ENCODE measurements at regions not wholly inside any gene's neighbourhood (a gene's known extent, or its start where the extent isn't known, plus 50 kb on each side); places are given as distances from the start of the nearest gene placed in this dataset.
"Not testable (repeated sequence)": the region's sequence is repeated elsewhere in the genome, so short reads cannot be mapped to it uniquely, and the experiment has no call there.

DNA sequence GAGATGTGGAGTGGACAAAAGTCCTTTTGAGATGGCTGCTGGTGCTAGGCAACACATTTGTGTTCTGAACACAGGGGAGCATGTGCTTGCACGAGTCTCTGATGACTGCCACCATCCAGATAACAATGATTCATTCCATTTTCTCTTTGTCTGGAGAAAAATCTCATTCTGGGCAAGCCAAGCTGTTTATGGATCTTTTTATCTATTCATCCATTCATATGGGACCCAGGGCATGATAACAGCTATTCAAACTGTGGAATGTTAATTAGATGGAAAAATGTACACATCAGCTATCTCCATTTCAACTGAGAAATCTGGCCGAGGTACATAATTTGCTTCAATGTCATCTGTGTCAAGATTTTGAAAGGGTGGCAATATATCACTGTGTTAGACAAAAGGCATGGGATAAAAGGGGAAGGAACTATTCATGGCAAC lies 117.5 kb upstream of the ZBED5 start:
- no peak for DNase-seq (ENCODE audit: low read depth in 3 of 3, low spot score in 2 of 3)

DNA sequence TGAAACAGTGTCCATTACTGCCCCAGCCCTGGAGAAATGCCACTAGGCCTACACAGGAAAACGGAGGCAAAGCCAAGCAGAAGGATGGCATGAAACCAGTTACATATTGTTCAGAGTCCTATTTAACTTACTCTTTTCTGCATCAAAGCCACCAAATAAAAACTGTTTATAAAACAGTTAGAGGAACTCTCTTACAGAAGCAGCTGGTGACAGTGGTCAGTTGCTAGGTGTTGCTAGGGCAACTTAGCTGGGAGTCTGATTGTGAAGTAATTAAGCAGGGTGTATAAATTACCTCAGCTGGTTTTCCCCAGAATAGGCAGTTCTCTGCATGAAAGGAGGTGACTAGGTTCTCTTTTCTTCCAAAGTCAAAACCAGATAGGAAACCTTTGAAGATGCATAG lies 115.6 kb upstream of the ZBED5 start:
- peak; percentile 10 to 43 (median 31) for DNase-seq (ENCODE audit: low read depth in 3 of 3, low spot score in 2 of 3)

DNA sequence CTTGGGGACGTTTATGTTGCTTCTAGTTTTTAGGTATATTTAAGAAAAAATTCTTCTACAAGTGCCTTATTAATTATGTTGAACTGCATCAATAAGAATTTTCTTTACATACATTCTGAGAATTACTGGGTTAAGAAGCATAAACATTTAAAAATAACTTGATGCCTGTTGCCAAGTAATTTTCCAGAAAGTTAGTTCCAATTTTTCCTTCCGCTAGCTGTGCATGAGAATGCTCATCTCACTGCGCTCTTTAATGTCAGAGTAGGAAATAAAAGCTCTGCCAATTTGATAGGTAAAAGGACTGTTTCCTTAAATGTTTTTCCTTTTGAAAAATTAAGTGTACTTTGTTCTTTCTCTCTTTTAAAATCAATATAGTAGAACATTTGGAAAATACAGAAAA lies 113.1 kb upstream of the ZBED5 start:
- no peak for DNase-seq (ENCODE audit: low read depth in 3 of 3, low spot score in 2 of 3)

DNA sequence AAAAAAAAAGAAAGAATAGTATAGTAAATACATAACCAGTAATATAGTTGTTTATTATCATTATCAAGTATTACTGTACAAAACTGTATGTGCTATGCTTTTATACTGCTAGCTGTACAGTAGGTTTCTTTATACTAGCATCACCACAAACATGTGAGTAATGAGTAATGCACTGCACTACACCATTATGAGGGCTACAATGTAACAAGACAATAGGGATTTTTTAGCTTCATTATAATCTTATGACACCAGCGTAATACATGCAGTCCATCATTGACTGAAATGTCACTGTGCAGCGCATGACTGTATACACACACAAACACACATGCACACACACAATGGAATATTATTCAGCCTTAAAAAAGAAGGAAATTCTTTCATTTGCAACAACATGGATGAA lies 111.5 kb upstream of the ZBED5 start:
- no peak for DNase-seq (ENCODE audit: low read depth in 3 of 3, low spot score in 2 of 3)

DNA sequence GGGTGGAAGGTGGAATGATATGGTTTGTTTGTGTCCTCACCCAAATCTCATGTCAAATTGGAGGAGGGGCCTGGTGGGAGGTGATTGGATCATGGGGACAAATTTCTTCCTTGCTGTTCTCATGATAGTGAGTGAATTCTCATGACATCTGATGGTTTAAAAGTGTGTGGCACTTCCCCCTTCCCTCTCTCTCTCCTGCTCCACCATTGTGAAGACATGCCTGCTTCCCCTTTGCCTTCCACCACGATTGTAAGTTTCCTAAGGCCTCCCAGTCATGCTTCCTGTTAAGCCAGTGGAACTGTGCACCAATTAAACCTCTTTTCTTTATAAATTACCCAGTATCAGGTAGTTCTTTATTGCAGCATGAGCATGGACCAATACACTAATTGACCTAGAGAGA lies 99.0 kb upstream of the ZBED5 start:
- DNase-seq (ENCODE audit: low read depth in 3 of 3, low spot score in 2 of 3): not testable (repeated sequence)

DNA sequence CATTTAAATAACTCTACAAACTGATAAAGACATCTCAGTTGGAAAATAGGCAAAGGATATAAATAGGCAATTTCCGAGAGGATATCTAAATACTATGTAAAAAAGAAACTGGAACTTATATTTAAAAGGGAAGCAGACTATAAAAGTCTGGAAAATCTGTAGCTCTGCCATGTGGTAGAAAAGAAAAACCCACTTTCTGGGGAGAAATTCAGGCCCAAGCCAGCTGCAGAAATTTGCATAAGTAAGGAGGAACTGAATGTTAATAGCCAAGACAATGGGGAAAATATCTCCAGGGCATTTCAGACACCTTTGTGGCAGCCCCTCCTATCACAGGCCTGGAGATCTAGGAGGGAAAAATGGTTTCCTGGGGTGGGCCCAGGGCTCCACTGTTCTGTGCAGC lies 97.8 kb upstream of the ZBED5 start:
- no peak for DNase-seq (ENCODE audit: low read depth in 3 of 3, low spot score in 2 of 3)

DNA sequence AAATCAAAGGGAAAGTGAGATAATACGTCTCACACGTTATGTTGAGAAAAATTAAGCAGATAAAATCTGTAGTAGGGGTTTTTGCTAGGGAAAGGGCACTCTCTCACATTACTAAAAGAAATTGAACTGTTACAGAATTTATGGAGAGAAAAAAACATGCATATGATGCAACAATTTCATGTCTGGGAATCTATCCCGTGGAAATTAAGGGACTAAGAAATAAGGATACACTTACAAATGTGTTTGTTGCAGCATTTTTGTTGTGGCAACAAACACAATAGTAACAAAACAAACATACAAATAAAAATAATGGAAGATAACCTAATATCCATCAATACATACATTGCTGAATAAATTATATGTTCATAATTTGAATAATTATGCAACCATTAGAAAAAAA lies 96.3 kb upstream of the ZBED5 start:
- no peak for DNase-seq (ENCODE audit: low read depth in 3 of 3, low spot score in 2 of 3)

DNA sequence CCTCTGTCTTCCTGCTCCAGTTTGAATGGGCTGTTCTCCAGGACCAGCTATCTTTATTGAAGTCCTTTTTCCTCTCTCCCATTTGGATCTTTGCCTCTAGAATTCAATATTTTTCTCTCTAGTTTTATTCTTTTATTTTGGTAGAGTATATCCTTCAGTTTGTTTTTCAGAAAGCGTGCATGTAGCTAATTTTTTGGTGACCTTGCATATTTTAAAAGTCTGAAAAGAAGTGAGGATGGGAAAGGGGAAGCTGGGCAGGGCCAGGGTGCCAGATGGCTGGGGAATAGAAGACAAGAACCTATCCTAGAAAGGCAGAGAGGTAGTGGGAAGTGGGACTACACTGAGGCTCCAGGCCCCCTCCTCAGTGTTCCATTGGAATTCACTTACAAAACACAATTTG lies 95.0 kb upstream of the ZBED5 start:
- DNase-seq (ENCODE audit: low read depth in 3 of 3, low spot score in 2 of 3): no peak

DNA sequence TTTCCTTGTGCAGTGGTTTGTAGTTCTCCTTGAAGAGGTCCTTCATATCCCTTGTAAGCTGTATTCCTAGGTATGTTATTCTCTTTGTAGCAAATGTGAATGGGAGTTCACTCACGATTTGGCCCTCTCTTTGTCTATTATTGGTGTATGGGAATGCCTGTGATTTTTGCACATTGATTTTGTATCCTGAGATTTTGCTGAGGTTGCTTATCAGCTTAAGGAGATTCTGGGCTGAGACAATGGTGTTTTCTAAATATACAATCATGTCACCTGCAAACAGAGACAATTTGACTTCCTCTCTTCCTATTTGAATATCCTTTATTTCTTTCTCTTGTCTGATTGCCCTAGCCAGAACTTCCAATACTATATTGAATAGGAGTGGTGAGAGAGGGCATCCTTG lies 90.1 kb upstream of the ZBED5 start:
- not testable (repeated sequence) for DNase-seq (ENCODE audit: low read depth in 3 of 3, low spot score in 2 of 3)

DNA sequence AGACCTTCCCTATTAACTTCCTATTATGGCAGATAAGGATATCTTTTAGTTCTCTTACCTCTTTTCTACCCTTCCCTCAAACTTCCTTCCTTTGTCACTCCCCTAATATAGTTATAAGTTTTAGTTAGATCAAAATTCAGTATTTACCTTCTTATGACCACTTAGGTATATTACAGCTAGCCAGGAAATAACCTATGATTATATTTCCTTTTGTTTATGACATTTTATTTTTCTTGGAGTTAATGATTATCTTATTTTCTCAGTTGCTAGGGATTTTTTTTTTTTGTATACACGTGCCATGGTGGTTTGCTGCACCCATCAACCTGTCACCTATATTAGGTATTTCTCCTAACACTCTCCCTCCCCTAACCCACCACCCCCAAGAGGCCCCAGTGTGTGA lies 88.2 kb upstream of the ZBED5 start:
- DNase-seq (ENCODE audit: low read depth in 3 of 3, low spot score in 2 of 3): no peak

DNA sequence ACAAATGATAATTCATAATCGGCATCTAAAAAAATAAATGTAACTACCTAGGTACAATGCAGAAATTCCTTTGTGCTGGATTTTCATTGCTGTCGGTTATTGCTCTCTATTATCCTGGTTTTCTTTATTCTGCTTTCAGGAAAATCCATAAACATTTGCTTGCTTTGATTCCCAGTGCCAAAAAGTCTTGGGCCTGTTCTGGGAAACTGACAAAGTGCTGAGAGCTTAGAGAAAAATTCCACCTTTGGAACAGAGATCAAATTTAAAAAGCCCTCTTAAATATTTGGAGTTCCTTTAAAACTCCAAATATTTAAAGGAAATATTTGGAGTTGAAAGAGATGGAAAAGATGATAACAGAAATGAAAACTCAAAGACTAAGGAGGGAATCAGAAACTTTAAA lies 87.3 kb upstream of the ZBED5 start:
- DNase-seq (ENCODE audit: low read depth in 3 of 3, low spot score in 2 of 3): no peak

DNA sequence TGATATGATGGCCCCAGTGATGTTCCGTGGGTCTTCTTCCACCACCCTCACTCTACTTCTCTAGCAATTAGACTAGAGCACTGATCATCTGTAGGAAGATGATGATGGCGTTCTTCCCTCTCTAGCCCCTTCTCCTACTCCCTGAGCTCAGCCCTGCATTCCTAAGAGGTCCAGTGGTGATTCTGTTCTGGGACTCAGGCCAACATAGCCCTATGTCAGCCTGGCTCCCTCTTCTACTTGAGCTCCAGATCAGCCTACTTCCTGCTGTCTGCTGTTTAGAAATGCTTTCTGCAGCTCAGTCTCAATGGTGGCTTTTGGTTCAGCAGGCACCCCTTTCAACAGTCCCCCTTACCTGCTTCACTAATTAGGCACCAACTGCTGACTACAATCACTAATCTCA lies 86.1 kb upstream of the ZBED5 start:
- no peak for DNase-seq (ENCODE audit: low read depth in 3 of 3, low spot score in 2 of 3)

DNA sequence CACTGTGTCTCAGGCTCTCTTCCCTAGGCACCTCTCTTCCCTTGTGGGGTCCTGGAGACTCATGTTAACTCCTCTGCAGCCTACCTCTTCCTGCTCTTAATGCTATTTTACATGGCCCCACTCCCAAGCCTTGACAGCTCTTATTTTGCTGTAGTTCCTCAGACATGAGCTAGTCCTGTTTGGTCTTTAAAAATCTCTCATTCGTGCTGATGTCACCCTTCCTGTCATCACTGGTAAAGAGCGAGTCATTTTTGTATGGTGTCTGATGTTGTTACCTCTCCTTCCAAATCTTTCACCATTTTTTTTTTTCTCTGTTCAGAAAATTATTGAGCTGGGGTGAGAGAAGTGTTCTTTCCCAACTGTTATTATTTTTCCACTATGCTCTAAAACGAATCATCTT lies 84.8 kb upstream of the ZBED5 start:
- DNase-seq (ENCODE audit: low read depth in 3 of 3, low spot score in 2 of 3): no peak

DNA sequence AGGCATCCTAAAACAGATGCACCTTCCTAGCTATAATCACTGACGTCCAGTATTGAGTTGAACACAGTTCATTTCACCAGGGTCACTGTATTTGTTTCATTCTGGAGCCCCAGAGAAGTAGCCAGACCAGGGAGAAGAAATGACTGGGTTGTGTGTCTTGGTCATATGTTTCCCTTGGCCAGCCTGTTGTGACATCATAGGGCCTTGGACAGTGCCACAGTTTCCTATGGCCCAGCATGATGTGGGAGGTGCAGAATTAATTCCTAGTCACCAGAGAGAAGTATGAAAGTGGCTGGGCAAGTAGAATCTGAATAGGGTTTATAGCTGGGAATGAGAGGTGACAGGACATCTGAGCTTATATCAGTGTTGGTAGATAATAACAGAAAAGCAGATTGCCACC lies 84.0 kb upstream of the ZBED5 start:
- DNase-seq (ENCODE audit: low read depth in 3 of 3, low spot score in 2 of 3): no peak

DNA sequence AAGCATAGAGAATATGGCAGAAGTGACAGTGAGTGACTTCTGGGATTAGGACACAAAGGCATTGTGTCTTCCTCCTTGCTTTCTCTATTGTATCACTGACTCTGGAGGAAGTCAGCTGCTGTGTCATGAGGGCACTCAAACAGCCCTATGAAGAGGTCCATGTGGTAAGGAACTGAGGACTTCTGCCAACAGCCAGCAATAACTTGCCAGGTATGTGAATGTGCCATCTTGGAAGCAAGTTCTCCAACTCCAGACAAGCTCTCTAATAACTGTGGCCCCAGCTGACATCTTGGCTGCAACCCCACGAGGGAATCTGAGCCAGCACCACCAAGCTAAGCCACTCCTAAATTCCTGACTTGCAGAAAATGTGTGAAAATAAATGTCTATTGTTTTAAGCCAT lies 83.6 kb upstream of the ZBED5 start:
- no peak for DNase-seq (ENCODE audit: low read depth in 3 of 3, low spot score in 2 of 3)

DNA sequence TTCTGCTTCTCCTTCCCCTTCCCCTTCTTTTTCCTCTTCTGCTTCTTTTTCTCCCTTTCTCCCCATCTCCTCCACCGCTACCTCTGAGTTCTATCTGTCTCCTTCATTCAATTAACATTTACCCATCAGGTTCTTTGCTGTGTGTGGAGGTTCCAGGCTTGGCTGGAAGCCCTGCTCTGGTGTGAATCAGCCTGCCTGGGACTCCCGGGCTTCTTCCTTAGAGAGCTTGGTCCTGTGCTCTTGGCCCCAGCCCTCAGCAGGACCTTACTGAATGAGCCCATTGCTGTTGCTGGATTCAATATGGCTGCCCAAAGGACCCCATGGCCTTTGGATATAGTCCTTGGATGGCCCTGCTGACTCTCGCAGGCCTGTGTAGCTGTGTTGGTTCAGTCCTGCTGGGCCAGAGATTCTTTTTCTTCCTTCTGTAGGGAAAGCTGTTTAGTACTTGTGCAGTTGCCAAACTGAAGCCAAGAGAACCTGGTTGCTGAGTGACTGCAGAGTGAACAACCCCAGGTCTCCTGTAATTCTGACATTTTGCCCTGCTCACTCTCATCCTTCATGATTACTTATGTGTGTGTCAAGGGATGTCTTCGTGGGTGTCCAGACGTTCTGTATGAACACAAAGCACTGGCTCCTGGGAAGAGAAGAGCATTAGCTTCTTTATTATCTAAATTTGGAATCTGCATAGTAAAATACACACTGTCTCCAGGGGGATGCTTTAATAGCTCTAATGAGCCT lies 81.0 kb upstream of the ZBED5 start:
- no peak for DNase-seq (ENCODE audit: low read depth in 3 of 3, low spot score in 2 of 3)

DNA sequence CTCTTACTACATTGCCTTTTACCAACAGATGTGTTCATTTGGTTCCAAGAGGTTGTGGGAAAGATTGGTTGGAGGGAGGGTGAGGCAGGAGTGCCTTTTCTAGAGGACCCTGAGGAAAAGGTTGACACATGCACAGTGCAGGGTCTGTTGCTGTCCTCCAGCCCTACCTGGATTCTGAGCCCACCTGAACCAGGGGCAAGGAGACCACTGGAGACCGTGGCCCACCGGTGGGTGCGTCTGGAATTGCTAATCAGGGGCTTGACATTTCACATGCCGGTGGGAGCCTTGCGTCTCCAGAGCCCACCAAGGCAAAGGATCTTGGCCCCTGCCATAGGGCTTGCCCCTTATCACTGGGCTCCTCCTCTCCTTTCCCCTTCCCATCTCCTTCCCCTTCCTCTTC lies 80.4 kb upstream of the ZBED5 start:
- no peak for DNase-seq (ENCODE audit: low read depth in 3 of 3, low spot score in 2 of 3)

DNA sequence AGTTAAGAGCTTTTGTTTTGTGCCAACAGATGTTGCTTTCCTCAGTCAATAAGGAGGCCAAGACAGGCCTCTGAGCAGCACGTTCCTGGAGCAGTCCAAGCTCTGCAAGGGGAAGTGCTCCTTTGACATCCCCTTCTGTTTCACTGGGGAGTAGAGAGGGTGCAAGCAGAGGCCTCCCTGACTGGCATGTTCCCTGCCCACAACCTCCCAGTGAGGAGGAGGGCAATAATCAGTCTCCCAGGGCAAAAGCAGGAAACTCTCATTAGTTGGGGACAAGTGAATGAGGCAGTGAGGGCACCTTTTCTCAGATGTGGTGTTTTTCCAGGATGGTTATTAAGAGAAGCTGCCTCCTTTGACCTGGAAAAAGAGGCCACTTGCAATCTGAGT lies 79.5 kb upstream of the ZBED5 start:
- DNase-seq (ENCODE audit: low read depth in 3 of 3, low spot score in 2 of 3): no peak

DNA sequence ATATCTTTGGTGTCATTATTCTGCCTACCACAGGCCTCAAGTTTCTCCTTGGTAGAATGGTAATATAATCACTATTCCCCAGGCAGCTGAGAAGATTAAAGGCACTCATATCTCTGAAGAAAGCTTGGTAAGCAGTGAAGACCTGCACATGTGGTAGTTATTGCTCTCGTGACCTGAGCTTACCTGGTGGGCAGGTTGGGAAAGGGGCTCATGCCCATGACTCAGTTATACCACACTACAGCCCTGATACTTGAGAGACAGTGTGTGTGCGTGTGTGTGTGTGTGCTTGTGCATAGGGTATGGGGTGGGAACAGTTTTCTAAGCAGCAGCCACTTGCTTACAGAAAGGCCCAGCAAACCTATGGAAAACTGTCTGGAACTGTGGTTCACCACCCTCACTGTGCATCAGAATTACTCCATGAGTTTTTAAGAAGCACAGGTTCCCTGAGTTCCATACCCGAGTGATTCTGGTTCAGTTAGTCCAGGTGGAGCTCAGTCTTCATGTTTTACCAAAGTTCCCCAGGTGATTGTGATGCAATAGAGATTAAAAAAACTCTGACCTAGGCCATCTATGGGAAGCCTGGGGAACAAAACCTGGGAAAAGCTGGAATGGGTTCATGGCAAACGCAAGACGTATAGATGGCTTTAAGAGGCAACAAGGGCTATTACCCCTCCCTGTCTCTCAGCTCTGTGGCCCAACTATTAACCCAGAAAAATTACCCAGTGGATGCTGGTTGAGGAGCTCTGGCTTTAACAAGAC lies 79.0 kb upstream of the ZBED5 start:
- no peak for DNase-seq (ENCODE audit: low read depth in 3 of 3, low spot score in 2 of 3)

DNA sequence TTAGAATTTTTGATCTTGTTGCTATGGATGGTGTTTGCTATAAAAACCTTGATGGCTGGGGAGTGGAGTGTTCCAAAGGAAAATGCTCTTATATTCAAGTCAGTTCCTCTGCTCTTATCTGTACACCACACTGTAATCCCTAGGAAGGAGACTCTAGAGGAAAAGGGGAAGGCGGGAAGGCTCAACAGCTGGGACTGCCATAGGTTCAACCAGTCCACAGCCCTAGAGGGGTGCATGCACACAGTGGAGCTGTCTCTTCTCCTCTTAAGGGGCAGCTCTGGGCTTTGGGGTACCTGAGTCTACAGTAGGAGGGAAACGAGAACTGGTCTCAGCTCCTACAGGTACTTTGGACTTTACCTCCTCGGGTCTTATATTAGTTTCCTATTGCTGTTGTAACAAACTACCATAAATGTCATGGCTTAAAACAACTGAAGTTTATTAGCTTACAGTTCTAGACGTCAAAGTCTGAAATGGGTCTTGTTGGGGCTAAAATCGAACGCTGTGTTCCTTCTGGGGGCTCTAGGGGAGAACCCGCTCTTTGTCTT lies 77.2 kb upstream of the ZBED5 start:
- DNase-seq (ENCODE audit: low read depth in 3 of 3, low spot score in 2 of 3): no peak

DNA sequence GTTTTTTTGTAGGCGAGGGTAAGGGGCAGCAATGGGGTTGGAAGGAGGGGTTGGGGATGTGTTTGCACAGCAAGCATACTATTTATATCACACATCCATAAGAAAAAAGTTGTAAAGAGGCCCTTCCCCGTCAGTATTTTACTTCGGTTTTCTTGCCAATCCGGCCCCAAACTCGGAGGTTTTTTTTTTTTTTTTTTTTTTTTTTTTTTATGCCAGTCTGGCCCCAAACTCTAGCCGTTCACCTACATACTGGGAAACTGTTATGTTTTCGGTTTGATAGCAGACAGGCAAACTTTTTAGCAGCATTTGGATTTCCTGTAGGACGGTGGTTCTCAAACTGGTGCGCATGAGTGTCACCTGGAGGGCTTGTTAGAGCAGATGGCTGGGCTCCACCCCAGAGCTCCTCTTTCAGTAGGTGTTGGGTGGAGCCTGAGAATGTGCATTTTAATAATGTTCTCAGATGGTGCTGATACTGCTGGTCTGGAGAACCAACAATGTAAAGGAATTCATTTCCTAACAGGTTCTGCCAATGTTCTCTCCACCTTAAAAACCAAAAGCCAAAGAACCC lies 76.5 kb upstream of the ZBED5 start:
- DNase-seq (ENCODE audit: low read depth in 3 of 3, low spot score in 2 of 3): no peak

All from right renal cortex interstitium (tissue), 3 donors.